ENCODE measurements at regions not wholly inside any gene's neighbourhood (a gene's known extent, or its start where the extent isn't known, plus 50 kb on each side); places are given as distances from the start of the nearest gene placed in this dataset.

DNA sequence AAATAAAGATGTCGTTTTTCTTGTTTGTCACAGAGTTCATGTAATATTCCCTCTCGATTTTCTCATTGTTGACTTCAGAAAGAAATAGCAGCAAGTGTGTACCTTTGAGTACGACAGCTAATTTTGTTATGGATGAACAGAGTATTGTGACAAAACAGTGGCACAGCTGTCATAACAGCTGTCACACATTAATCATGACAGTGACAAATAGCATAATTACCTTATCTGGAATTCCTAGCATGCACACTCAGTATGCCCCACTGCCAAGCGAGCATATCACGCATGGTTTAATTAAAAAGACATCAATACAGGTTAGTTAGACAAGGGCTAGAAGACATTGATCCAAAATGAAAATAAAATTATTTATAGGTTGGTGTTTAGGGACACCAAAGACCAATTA, 375.1 kb downstream of the SPATA31D1 start:
- TF ChIP-seq CTCF (IDR thresholded peaks at IDR 0.05) (no peak), POLR2A (IDR thresholded peaks at IDR 0.05) (no peak)

All from lower leg skin (tissue), 3 donors.